HG03196 (cell line): ENCODE measurements at regions not wholly inside any gene's neighbourhood (a gene's known extent, or its start where the extent isn't known, plus 50 kb on each side); places are given as distances from the start of the nearest gene placed in this dataset.
"Not testable (repeated sequence)": the region's sequence is repeated elsewhere in the genome, so short reads cannot be mapped to it uniquely, and the experiment has no call there.

ENCODE experiments used
- ATAC-seq: cut with Tn5 transposase; IDR thresholded peaks from one replicate; pipeline ENCODE4 v1.9.1; 2021; ENCODE audit not compliant: unreplicated experiment

DNA sequence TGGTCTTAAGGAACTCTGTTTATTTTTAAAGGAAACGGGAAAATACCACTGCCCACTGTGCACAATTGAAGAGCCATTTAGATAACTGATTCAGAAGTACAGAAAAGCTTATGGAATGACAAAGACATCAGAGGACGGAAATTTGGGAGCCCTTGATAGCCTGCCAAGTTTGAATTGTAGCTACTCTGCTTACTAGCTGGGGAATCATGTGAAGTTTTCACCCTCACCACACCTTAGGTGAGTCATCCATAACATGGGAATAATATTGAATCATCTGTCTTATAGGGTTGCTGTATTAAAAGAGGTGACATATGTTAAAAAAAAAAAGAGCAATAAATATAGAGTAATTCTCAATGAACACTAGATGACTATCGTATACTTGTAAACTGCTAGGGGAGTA is 1104.2 kb downstream of the GATA3 start:
- ATAC-seq, result no peak

DNA sequence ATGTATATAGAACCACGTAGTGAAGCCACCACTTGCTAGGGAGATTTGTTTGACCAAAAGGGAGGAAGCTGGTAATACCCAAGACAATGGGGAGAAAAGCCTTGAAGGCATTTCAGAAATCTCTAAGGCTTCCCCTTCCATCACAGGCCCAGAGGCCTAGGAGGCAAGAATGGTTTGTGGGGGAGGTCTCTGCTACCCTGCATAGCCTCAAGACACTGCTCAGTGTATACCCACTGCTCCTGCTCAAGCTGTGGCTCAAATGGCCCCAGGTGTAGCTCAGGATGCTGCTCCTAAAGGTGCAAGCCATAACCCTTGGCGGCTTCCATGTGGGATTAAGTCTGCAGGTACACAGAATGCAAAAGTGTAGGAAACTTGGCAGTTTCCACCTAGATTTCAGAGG is 1105.8 kb downstream of the GATA3 start:
- no peak for ATAC-seq

DNA sequence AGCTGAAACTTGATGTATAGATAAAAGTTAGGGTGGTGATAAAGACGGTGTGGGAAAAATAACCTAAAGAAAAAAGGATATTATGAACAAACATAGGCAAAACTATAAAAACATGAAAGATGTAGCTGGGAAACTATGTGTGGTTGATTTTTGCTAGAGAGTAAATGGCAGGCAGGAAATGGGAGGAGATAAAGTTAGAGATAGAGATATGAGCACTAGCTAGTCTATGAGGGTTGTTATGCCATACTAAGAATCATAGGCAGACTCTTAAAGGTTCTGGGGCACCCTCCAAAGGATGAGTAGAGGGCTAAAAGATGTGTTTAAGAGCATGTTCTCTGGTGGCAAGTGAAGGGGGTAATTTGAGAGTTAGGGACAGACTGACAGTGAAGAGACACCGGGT is 1109.2 kb downstream of the GATA3 start:
- ATAC-seq, result no peak

DNA sequence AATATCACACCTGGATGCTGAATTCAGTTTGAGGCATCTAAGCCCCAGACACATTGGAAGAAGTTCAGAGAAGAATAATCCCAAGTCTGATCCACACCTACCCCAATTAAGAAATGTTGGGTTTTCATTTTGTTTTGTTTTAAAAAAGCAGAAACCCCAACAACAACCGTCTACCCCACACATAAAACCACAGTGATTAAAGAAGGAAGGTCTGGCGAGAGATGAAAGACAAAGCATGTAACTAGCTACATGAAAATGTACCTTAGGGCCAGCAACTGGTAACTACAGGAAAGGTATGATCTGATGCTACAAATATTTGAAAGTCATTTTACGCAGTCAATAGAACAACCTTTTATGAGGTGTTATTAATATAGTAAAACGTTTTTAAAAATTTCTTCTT is 1112.3 kb downstream of the GATA3 start:
- ATAC-seq, result no peak

DNA sequence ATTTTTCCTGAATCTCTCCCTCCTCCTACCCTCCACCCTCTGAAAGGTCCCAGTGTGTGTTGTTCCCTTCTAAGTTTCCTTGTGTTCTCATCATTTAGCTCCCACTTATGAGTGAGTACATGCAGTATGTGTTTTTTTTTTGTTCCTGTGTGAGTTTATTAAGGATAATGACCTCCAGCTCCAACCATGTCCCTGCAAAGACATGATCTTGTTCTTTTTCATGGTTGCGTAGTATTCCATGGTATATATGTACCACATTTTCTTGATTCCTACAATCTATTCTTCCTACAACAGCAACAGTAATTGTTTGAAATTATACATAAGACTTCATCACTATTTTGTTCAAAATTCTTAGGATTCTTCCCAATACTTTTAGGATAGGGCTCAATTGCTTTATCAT is 1117.8 kb downstream of the GATA3 start:
- no peak for ATAC-seq

DNA sequence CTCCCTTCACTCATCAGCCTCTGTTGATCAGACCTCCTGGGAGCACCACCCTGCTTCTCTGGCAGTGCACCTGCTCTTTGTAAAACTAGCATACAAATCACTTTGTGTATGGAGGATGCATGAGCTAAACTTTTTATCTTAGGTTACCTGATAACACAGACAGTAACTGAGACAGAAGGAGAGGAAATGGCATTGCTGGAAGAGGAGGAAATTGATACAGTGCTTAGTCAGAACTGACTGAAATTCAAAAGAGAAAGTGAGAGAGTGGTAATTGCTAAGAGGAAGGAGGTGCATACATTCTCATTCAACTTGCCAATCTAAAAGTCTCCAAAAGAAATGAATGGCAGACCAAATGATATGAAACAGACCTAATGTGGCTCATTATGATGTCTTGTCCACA is 1120.7 kb downstream of the GATA3 start:
- no peak for ATAC-seq

DNA sequence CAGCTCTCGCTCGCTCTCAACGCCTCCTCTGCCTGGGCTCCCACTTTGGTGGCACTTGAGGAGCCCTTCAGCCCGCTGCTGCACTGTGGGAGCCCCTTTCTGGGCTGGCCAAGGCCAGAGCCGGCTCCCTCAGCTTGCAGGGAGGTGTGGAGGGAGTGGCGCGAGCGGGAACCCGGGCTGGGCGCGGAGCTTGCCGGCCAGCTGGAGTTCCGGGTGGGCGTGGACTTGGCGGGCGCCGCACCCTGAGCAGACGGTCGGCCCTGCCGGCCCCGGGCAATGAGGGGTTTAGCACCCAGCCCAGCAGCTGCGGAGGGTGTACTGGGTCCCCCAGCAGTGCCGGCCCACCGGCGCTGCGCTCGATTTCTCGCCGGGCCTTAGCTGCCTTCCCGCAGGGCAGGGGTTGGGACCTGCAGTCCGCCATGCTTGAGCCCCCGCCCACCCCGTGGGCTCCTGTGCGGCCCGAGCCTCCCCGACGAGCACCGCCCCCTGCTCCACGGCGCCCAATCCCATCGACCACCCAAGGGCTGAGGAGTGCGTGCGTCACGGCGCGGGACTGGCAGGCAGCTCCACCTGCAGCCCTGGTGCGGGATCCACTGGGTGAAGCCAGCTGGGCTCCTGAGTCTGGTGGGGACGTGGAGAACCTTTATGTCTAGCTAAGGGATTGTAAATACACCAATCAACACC is 1128.9 kb downstream of the GATA3 start:
- ATAC-seq, result not testable (repeated sequence)

DNA sequence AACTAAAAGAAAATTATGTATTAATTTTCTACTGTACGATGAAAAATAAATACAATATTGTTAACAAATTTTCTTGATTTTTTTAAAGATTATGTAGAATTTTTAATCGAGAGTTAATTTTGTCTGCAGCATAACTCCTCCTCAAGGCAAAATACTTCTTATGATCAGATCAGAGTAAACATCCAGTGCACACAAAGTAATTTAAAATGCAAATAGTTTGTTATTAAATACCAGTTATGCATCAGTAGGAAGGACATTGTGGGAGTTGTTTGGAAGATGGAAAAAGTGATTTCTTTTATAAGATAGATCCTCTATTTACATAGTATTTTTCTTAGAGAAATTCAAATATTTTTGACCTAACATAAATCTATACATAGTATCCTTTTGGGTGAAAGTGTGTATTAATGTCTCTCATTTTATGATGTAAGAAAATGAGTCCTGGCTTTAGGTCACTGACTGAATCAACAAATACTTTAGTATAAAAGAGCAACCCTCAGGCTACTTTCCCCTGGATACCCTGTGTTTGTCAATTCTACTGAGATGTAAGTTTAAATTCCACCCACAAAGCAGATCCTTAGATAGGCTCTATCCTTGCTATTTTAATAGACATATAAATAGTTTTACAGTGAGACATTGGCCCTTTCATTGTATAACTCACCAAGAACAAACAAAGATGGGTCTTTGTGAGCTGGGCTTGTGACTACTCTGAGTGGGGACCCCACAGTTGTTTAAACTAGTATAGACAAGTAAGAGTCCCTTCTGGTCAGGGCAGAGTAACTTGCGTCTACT is 1133.7 kb downstream of the GATA3 start:
- ATAC-seq, result no peak

DNA sequence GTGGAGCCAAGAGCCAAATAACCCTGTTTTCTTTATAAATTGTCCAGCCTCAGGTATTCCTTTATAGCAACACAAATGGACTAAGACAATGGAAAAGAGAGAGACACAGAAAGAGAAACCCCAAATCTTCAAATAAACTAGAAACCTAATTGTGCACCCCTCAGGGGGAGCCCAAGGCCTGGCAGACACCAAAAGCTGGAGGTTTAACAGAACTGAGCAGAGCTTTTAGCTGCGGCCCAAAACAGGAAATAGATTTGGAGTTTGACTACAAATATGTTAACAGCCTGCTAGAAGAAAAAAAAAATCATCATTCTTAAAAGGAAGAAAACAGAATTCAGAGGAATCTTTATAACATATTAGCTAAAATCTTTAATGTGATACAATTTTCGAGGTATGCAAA is 1135.0 kb downstream of the GATA3 start:
- ATAC-seq, result no peak

DNA sequence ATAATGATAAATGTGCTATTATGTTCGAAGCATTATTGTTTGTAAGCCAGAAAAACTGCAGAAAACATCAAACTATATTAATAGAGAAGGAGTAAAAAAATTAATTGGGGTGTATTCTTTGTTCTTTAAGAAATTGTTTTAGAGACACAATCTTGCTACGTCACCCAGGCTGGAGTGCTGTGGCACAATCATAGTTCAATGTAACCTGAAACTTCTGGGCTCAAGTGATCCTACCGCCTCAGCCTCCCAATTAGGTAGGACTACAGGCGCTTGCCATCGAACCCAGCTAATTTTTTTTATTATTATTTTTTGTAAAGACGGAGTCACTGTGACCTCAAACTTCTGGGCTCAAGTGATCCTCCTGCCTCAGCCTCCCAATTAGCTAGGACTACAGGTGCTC is 1138.6 kb downstream of the GATA3 start:
- ATAC-seq, result no peak

DNA sequence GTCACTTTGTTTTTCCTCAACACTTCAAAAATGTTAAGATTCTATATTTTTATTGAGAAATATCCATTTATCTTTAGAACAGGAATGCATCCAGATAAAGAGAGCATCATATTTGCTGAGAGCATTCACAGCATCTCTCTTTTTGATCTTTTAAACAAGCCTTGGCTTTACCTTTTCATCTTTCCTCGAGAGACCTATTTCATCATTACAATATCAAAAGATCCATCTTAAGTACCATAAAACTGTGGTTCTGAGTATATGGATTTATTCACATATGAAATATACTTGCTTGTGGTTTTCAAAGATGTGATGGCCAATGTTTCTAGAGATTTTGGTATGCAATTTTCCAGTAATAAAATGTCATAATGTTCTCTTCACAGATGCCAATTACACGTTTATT is 1140.9 kb downstream of the GATA3 start:
- ATAC-seq, result no peak

DNA sequence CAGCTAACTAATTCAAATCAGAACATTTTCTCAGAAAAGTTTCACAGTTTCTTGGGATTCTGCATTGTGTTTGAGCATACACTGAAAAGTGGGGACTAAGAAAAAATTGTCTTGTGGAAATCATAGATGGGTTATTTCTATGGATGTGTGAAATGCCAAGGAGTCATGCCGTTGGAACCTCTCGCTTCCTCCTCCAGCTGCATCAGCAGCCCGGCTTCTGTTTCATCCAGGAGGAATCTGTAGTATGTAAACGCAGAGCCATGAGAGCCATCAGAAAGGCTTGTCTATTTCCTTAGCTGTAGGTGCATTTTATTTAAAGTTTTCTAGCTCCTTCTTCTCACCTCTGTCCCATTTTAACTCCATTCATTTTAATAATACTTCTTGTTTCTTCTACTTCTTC is 1144.1 kb downstream of the GATA3 start:
- ATAC-seq, result no peak

DNA sequence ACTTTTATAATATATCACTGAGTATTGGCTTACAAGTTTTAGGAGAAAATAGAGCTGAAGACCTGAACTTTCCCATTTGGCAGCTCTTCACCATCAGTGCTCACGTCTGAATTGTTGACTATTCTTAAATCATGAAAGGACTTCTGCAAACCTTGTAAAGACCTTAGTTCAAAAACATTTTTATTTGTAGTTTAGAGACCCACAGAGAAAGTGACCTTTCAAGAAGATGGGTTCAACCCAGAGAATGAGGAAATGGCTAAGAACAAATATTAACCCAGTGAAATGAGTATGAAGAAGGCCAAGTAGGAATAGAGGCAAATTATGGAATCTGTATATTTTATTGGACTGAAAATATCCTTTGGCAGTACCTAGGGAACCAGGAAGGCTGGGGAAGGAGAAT is 1151.1 kb downstream of the GATA3 start:
- ATAC-seq, result no peak

DNA sequence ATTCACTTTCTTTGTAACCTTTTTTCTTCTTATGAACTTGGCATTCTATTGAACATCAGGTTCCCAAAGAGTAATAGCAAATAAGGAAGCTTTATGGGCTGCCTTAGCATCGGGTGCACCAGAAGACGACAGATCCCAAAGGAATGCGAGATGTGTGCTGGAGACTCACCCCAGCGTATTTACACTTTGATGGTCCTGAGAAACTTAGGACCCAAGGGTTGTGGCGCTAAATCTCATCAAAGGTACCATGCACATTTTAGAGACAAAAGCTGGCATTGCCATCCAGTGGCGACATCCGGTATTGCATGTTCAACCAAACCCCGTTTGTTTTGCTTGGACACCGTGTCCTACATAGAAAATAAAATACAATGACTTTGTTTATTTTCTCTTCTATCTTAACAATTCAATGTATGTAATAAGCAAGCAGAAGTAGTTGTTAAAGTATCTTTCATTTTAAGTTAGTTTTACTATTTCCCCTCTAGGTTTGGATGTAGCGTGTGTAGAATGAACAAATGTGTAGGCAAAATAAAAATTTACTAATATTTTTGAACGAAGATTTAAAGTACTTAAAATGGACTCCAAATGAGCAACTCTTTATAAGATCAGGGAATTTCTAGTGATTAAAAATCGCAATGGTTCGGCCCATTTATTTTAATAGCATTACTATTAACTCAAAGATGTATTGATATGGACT is 1154.8 kb downstream of the GATA3 start:
- ATAC-seq, result peak; percentile 56

DNA sequence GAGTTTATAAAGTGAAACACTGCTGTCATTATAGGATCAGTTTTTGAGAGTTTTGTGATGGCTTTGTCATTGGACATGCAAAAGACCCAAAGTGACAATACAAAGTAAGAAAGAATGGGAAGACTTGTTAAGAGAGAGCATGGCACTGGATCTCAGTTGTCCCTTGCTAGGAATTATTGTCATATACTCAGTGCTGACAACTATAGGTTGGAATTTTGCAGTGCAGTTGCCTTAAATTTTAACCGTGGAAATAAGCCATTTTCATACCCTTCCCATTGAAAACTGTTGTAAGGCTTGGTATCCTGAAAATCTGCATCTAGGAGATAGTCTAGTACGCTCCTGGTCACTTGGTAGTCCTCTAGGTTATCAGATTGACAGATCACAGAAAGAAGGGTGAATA is 1156.7 kb downstream of the GATA3 start:
- no peak for ATAC-seq

DNA sequence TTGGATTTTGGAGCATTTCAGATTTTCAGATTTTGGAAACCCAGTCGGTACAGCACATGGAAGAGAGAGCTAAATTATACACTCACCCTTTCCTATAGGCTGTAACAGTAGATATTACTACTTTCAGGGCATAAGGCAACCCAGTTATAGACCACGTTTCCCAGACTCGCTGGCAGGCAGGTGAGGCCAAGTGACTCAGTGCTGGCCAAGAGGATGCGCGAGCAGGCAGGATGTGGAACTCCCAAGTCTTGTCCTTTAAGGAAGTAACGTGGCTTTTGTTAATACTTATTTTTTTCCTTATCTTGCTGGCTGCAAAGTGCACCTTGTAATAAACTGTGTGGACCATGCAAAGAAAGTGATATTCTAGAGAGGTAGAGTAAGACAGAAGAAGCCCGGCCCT is 1160.1 kb downstream of the GATA3 start:
- no peak for ATAC-seq

DNA sequence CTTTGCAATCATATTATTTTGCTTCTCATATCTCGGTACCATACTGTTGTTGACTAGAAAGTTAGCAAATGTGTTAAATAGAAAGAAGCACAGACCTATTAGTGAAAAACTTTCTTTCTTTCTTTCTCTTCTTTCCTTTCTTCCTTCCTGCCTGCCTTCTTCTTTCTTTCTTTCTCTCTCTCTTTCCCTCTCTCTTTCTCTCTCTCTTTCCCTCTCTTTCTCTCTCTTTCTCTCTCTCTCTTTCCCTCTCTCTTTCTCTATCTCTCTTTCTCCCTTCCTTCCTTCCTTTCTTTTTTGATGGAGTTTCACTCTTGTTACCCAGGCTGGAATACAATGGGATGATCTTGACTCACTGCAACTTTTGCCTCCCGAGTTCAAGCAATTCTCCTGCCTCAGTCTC is 1160.6 kb downstream of the GATA3 start:
- ATAC-seq, result no peak

DNA sequence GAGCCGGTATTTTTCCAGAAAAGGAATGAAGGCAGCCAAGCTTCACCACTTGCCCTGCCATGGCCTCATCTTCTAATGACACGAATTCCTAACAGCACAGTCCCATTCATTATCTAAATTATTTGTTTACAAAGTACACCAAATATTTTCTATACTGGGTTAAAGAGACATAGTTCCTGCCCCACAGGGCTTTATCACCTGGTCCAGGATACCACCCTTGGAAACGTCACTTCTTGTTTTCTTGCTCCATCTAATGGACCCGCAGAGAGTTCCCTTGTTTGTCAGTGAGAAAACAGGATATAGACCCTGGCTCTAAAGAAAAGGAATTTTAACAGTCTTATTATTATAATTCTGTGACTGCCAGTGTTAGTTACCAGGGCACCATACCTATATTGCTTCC is 1165.4 kb downstream of the GATA3 start:
- no peak for ATAC-seq

DNA sequence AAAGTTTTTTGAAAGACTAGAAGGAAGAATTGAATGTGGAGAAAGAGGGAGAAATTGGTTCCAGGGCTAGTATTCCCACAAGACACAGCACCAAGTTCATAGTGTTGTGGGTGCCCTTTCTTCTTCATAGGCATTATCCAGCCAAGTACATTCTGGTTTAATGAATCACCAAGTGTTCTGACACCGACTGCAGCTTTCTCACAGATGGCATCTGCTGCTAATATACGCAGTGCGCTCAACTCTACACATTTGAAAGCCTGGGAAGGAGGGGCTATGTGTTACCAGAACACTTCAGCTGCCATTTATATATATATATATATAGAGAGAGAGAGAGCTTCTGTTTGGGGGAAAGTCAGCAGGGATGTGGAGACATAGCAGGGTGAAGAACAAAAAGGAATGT is 1168.4 kb downstream of the GATA3 start:
- ATAC-seq, result no peak

DNA sequence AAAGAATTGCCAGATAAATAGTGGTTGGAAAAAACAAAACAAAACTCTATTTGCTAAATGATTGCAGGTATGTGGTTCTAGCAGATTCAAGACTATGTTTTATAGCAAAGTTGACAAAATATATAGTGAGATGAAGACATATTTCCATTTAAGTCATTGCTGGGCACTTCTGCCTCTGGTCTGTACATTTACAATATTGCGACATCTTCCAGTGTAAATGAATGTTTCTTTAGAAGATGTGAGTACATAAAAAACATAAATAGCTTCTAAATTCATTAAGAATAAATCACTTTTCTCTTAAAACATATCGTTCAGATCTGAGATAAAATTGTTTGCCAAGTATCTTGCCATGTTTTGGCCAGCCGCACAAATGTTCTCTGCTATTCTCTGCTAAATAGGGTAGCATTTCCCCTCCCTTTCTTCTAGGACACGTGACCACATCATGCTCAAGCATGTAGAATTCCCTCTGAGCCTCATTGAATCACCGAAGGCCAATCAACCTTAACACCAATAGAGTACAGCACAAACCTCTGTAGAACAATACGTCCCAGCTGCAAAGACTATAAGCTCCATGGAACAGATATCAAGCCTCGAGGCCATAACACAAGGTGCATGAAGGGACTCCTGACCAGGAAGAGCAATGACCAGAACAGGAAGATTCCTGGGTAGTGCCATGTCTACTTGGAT is 1173.3 kb downstream of the GATA3 start:
- no peak for ATAC-seq

DNA sequence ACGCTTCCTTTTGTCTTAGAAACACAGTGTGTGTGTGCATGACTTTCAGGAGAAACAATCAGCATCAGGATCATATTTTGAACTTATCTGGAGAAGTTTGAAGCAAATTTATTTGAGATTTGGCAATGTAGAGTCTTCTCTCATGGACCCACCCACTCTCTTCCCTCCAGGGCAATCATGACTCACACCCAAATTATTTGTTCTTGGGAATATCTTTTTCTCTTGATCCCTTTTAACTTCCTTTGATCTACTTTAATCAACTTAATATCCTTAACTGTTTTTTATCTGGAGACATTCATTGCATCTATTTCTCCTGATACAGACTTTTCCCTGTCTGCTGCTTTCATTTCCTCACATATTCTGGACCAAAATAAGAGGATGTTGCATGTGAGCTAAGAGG is 1174.3 kb downstream of the GATA3 start:
- no peak for ATAC-seq
